ENCODE measurements at regions not wholly inside any gene's neighbourhood (a gene's known extent, or its start where the extent isn't known, plus 50 kb on each side); places are given as distances from the start of the nearest gene placed in this dataset.

DNA sequence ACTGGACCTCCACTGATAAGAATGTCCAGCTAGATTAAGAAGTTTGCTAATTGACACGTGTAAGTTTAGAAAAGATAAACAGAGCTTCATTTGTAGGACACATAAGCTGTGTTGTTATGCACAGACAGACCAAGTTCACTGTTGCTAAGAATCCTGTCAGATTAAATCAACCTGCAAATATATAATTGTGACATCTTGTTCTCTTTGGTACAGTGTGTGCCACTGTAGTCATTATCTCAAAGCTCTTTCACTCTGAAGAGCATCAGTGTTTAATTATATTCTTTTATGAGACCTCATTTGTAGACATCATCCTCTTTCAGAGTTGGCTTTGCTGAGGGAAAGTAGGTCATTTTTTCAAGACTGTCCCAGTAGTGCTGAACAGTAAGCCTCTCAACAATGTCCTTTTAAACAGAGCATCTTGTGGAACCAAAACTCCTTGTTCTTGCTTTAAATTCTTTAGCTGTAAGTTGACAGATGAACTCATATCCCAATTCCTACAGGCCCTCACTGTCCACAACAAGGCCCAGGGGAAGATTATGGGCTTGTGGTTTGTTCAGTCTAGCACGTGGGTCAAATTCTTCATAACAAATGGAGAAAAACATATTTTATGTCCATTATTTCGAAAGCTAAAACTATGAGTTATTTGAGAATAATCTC is 252.4 kb downstream of the HDGFL1 start:
- no peak for DNase-seq

DNA sequence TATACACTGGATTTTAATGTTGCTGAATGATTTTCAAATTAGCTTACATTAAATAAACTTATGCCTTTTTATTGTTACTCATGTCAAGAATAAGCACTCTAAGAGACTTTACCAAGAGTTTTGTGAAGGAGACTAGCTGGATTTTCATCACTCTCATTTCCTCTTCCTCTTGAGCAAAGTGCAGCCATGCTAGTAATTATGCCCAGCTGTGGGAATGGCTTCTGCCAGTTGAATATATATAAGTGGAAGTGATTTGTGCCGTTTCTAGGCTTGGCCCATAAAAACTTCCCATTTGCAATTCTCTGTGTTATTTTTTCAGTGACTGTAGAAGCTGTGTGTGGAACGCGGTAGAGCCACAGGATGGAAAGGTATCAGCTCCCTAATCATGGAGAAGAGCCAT is 255.8 kb downstream of the HDGFL1 start:
- DNase-seq: no peak

DNA sequence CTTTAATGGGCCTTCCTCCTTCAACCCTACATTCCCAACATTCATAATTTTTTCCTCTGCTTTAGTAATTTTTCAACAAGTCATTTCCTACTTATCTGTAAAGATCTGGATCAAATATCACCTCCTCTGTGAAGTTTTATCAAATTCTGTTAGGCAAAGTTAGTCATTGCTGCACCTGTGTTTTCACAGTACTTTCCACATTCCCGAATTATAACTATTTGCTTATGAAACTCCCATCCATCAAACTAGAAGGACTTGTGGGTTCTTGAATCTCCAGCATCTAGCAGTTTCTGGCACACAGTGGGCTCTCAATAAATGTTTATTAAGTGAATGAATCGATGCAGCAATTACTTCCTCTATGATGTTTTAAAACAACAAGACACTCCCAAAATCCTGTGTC is 257.6 kb downstream of the HDGFL1 start:
- DNase-seq: no peak

DNA sequence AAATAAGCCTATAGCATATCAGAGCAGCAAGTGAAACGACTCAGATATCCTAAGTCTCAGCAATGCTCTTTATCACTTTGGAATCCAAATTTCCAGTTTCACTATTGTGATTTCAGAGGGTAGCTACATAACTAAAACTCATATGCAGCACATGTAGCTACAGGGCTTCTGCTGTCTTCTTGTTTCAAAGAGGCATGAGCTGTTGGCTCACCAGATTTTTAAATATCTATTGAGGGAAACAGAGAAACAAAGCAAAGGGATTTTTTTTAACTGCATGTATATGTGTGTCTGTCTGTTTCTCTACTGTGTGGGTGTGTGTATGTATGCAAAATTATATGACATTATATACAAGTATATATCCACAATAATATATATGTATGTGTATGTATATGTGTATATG is 258.4 kb downstream of the HDGFL1 start:
- DNase-seq: no peak

DNA sequence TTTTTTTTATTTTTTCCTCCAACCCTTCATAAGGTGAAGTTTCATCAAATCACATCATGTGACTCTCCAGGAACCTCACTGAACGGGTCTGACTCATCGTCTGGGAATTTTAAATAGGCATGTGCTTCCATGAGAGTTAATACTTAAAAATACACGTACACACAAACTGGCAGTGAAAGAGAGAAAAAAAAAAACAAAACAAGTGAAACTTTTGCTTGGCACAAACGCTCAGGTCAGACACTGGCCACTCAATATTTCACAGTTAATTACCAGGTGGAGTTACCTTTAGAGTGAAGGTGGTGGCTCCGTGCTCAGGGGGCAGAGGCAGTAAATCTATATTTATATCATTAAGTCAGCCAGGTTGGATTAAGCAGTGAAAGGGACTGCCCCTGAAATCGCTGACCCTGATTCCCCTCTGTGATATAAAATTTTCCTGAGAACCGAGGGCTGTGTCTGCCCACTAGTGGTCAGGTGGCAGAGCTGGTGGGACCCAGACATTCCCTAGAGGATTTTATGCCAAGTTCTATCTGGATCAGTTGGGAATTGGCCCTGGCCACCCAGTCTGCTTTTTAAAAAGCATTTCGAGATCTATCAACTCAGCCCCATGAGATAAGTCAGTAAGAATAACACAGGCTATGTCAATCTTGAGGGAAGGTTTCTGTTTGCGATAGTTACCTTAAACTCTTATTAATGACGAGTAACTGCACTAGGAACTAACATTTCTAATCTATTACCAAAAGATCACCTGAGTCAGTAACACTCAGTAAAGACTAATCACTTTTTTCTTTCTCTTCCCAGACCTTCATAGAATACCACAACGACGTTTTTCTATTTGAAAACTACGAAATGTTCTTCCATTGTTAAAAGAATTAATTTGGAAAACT is 259.1 kb downstream of the HDGFL1 start:
- DNase-seq: peak; percentile 18

DNA sequence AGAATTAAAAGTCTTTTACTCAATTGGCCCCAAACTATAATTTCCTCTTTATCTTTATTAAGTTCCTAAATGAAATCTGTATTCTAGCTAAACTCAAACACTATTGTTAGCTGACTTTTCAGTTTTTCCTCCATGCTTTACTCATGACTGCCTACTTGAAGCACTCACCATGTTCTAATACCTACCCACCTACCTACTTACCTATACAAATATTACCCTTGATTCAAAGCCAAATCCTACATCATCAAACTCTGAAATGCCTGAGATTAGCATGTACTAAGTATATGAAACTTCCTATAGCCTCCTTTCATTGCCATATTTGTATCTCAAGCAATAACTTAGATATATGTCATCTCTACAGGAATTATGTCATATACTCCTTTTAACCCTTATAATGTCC is 259.7 kb downstream of the HDGFL1 start:
- no peak for DNase-seq

DNA sequence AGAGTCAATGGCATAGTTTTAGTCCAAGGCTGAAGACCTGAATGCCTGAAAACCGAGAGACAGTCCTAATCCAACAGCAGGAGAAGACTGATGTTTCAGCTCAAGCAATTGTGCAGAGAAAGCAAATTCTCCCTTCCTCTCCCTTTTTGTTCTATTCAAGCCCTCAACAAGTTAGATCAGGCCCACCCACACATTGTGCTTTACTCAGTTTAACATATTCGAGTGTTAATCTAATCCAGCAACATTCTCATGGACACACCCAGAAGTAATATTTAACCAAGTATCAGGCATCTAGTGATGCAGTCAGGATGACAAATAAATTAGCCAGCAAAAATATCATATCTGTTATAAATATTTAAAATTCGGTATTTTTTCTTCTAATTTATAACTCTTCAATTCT is 261.1 kb downstream of the HDGFL1 start:
- DNase-seq: no peak

DNA sequence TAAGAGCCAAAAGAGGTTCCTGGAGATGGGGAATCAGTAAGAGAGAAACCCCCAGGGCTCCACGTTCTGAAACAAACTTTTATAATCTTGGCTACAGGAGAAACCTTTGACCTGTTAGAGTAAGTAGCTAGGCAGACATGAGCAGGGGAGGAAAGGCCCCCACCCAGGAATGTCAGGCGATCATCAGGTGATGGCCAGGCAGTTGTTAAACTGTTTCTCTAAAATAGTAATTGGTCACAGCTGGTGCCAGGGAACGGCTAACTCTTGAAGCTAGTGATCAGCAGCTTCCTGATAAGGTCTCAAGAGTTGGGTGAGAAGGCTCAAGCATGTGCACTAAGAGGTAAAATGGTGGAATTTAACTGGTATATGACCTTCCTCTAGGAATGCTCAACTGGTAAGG is 263.8 kb downstream of the HDGFL1 start:
- no peak for DNase-seq

DNA sequence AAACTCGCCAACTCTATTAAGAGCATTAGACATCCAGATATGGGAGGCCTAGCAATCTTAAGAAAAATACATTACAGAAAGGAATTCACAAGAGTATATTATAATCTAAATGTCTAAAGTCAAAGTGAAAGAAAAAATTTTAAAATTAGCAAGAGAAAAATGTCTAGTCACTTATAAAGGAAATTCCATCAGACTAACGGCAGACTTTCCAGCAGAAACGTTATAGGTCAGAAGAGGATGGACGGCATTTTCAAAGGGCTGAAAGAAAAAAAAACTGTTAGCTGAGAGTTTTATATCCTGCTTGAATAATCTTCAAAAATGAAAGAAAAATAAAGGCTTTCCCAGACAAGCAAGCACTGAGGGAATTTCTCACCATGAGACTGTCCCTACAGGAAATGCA is 269.0 kb downstream of the HDGFL1 start:
- DNase-seq: no peak

DNA sequence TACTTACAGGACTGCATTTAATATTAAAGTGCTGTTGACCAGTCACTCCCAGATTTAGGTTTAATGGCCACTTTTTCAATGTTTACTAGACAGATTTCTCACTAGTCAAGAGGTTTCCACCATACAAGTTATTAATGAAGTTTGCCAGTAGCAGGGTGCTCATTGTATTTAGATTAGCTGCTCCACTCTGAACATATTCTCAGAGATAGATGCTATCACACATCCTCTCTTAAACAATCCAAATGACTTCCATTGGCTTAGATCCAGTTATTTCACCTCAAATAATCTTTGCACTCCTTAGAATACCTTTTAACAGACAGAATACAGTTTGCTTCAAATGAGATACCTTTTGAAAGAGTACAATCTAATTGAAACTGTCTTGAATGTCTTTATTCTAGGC is 276.1 kb downstream of the HDGFL1 start:
- no peak for DNase-seq

DNA sequence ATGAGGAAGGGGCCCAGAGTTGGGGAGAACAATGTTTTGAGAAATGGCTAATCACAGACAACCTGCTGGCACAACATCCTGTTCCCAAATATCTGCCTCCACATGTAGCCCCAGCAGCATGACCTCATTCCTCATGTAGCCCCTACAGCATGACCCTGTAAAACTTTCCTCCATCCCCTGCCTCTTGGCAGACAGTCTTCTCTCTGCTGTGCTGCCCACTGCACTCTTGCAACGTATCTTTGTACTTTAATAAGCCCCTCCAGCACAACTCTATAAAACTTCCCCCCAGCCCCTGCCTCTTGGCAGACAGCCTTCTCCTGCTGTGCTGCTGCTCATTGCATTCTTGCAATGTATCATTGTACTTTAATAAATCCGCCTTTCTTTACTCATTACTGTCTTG is 278.8 kb downstream of the HDGFL1 start:
- DNase-seq: no peak

DNA sequence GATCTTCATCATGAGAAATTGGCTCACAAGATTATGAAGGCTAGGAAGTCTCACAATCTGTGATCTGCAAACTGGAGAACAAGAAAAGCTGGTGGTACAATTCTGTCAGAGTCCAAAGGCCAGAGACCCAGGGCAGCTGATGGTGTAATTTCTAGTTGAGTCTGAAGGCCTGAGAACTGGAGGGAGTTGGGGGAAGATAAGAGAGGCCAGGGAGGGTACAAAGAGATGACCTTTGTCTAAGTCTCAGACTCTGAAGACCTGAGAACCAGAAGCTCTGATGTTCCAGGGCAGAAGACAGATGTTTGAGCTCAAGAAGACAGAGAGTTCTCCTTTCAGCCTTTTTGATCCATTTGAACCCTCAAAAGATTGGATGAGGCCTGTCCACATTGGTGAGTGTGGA is 280.6 kb downstream of the HDGFL1 start:
- no peak for DNase-seq

DNA sequence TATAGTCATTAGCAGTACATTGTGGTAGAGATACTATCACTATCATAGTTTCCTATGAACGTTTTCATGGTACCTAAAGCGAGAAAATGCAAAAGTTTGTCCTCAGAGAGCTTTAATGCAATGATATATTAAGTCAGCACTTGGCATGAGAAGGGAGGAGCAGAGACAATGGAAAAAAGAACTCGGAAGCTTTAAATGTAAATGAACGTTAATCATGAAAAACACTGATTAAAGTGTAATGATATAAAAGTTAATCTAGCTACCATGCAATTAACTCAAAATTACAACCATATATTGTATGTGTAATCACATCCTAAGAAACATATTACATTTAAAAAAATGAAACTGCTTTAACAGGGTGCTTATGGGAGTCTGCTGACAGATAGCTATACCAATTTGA is 282.7 kb downstream of the HDGFL1 start:
- no peak for DNase-seq

DNA sequence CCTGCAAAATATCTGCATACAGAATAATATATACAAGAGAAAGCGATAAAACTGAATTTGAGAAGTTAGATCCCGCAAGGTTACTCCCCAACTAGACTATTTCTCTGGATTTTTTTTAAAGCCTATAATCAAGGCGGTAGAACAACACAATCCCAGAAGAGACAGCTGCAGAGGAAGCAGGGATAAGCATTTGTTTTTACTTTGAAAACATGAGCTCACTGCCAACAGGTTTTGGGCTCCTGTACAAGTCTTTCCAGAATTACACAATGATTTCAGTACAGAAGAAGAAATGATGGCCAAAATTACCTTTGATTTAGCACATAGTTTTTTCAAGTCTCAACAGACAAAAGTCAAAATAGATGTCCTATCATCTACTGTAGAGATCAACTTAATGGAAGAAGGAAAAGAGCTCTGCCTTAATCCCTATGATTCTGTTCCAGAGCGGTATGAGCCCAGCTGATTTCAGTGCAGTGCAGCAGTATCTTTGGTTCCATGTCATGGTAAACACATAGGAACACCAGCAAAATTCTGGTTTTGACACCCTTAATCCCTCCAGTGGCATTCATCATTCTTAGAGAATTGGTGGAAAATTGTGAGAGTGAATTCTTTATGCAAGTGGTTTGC is 304.3 kb downstream of the HDGFL1 start:
- no peak for DNase-seq

DNA sequence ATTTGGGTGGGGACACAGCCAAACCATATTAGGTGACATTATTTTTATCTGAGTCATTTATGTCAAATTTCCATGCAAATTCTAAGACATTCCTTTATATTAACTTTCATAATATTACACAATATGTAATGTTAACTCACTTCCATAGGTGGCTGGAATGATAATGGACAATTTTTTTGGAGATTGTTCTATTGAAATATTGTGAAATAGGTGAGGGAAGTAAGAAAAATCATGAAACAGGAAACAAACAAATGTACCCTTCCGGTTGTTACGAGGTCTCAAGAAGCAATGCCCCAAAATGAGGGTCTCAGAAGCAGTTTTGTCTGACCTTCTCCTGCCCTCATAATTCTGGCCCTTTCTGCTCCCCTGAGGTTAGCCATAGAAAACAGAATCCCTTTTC is 306.5 kb downstream of the HDGFL1 start:
- DNase-seq: no peak

DNA sequence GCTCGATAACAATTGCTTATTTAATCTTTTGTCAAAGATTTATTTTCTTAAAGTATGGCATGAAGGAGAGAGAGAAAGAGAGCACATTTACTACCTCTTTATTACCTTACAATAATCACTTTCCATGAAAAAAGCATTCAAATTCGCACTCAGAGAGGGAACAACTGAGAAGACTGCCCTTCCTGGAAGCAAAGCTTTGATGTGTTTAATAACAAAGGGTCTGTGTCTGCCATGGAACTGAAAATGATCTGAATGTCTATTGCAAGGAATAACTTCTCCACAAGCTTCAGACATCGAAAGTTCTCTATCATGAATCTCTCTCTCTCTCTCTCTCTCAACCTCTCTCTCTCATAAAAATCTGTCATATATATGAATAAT is 308.9 kb downstream of the HDGFL1 start:
- DNase-seq: no peak

DNA sequence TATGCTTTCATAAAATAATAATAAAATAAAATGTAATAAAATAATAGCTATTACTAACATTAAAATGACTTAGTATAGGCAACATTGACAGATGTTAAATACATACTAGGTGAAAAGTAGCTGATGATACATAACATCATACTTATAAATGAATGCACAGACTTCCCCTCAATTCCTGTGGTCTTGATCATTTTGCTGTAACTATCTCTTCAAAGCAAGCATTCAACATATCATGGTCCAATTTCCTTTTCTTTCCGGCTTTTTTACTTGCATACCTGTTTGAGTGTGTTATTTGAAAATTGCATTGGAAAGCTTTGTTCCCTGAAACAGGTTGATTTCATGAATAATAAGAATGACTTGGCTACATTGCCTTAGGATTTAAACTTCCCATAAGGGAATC is 309.3 kb downstream of the HDGFL1 start:
- DNase-seq: no peak

DNA sequence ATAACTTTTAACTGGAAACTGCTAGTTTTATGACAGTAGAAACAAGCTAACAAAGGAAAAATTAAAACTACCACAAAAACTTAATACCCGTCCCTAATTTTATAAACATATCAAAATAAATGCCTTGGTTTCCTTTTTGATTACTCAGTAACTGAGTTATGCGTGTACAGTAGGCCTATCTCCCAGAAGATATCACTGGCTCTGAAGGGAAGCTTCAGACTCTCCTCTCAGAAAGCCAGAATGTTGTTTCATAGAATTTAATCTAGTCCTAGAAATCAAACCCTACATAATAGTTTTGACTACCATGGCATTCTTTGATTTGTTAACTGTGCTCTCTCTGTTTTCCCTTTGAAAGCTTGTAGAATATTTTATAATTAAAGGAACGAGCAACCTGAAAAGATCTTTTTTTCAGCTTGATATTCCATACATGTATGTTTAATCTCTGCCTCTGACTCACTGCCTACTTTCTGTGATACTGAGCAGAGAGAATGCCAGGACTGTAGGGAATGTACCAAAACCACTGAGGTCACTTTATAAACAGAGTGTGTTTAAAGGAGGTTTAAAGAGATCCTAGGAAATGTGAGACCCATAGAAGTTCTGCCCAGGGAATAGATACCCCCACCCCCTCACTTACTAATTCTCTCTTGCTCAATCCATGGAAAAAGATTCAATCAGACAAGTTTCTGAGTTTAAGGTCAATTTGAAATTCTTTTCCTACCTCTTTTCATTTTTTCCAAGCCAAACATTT is 311.5 kb downstream of the HDGFL1 start:
- no peak for DNase-seq

DNA sequence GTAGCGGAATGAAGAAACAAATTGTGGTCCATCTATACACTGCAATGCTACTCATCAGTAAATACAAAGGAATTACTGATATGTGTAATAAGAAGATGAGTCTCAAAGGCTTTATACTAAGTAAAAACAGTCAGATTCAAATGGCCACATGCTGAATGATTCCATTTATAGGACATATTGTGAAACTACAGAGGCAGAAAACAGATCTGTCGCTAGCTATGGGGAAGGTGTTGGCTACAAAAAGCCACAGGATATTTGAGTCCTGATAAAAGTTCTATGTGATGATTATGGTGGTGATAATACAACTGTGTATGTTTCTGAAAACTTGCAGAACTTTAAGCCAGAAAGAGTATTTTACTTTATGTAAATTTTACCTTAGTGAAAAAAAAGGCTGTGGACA is 313.2 kb downstream of the HDGFL1 start:
- DNase-seq: no peak

DNA sequence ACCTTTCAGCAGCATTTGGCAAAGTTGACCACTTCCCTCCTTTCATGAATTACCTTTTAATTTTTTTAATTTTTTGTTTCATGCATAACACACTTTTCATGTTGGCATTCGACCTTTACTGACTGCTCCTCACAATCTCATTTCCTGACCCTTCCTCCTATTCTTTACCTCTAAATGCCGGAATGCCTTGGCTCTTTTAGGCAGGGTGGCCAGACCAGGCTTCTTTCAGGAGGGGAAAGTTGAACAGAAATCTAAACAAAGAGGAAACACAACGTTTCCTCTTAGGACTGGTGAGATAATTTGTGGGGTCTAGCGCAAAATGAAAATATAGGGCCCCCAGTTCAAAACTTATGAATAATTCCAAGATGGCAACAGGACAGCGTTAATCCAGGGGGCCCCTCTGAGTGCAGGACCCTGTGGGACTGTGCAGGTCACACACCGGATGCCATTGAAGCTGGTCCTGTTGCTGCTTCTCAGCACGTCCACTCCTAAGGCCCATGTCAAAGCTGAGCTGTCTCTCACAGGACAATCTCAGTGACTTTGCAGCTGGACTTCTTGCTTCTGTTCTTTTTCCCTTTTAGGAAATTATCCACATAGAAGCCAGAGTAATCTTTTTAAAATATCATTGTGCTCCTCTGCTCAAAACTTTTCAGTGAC is 313.8 kb downstream of the HDGFL1 start:
- DNase-seq: no peak

DNA sequence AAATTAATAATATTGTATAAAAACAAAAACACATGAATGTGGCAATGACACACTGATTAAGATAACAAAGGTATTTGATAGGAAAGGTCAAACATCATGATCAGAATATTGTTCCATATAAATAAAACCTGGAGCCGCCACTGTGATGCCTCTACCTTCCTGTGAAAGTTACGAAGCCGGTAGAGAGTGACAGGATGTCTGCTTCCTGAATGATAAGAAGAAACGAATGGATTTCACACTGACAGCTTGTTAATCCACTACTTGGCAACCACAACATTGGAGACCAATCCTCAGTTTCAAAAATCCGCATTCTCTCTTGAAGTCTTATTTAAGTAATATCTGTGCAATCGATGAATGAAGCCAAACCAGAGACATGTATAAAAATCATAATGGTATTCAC is 315.1 kb downstream of the HDGFL1 start:
- DNase-seq: no peak

DNA sequence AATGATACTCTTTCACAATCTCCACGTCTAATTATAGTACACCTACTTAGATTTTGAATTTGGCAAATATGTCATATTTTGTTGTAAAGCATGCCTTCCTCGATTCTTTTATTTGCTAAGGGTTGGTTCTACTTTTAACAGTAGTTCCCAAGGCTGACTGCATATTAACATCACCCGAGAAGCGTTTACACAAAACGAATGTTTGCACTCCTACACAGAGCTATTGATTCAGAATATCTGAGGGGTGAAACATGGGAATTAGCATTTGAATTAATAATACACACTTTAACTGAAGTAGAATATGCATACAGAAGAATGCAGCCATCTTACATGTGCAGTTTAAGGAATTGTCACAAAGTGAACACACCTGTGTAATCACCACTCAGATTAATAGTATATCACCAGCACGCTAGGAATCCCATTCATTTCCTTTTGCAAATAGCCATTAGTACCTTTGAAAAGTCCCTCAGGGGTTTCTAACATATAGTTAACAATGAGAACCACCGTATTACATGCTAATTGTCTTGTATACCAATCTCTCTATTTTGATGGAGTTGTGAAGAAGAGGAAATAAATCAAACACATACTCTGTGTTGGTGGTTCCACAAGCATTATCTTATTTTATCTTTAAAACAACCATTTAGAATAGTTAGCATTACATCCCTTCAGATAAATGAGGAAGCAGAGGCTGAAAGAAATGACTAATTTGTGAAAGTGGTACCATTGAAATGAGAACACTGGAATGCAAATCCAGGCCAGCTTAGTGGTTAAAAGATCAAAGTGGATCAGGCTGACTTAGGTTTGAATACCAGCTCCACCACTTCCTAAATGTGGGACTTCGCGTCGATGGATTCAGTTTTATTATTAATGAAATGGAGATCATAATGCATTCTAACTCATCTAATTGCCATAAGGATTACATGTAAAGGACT is 317.6 kb downstream of the HDGFL1 start:
- no peak for DNase-seq

Measured in NCI-H510A (cell line).